ENCODE measurements at regions not wholly inside any gene's neighbourhood (a gene's known extent, or its start where the extent isn't known, plus 50 kb on each side); places are given as distances from the start of the nearest gene placed in this dataset.
"Not testable (repeated sequence)": the region's sequence is repeated elsewhere in the genome, so short reads cannot be mapped to it uniquely, and the experiment has no call there.

DNA sequence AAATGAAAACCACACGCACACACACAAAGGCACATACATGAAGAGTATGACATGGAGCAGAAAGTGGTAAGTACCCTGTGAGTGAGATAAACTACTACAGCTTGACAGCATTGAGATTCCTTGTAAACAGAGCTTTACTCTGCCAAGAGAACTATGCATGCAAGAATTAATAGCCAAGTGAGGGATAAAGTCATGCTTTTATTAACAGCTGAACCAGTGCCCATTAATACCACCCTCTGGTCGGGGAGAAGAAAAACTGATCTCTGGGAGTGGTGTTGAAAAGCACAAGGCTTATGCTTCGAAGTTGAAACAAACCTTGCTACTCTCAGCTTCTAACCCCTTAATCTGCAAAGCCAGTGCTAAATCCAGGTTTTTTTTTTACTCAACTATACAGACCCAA, 95.9 kb upstream of the C1QTNF7 start:
- no peak for DNase-seq
- TF ChIP-seq, protein P1, sequence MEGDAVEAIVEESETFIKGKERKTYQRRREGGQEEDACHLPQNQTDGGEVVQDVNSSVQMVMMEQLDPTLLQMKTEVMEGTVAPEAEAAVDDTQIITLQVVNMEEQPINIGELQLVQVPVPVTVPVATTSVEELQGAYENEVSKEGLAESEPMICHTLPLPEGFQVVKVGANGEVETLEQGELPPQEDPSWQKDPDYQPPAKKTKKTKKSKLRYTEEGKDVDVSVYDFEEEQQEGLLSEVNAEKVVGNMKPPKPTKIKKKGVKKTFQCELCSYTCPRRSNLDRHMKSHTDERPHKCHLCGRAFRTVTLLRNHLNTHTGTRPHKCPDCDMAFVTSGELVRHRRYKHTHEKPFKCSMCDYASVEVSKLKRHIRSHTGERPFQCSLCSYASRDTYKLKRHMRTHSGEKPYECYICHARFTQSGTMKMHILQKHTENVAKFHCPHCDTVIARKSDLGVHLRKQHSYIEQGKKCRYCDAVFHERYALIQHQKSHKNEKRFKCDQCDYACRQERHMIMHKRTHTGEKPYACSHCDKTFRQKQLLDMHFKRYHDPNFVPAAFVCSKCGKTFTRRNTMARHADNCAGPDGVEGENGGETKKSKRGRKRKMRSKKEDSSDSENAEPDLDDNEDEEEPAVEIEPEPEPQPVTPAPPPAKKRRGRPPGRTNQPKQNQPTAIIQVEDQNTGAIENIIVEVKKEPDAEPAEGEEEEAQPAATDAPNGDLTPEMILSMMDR (IDR thresholded peaks at IDR 0.05), result no peak
- no peaks in the 10 kb centered on the region for H3K4me1 ChIP-seq
- WGBS, 3 donors, result 26 to 41% (median 28%) methylated on average over 3 of the region's 3 CpGs
- H3K27ac ChIP-seq, result no peak overlapping the region
- no peaks in the 10 kb centered on the region for H3K9me3 ChIP-seq
- ATAC-seq, result no peak
- no peaks in the 10 kb centered on the region for H3K36me3 ChIP-seq (ENCODE audit: insufficient read depth in 1 of 2, low read depth in 1 of 2)
- intact Hi-C loops (cut with DNase I), result no loop called here
- H3K4me3 ChIP-seq, result no peak overlapping the region
- H3K27me3 ChIP-seq (ENCODE audit: insufficient read depth in 3 of 3, low read length in 2 of 3), result no peaks in the 10 kb centered on the region

DNA sequence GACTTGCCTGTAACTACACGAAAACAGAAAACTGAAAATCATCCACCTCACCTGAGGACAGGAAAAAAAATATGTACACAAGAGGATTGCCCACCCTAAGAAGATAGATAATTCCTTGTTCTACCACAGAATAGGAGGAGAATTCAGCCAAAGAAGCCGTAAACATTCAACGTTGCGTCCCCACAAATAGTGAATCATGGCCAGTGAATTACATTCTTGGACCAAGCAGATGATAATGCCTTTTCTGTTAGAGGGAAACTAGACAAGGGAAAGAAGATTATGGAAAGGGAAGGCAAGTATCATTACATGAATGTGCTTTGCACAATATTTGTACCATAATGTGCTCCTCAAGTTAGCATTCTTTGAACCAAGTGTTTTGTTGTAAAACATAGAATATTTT, 95.5 kb upstream of the C1QTNF7 start:
- TF ChIP-seq, protein P1 (IDR thresholded peaks at IDR 0.05), result no peak
- DNase-seq, result no peak
- Histone ChIP-seq H3K9me3 (no peaks in the 10 kb centered on the region), H3K36me3 (ENCODE audit: insufficient read depth in 1 of 2, low read depth in 1 of 2) (no peaks in the 10 kb centered on the region), H3K4me1 (no peaks in the 10 kb centered on the region), H3K4me3 (no peak overlapping the region), H3K27ac (no peak overlapping the region), H3K27me3 (ENCODE audit: insufficient read depth in 3 of 3, low read length in 2 of 3) (no peaks in the 10 kb centered on the region)
- ATAC-seq, result no peak
- WGBS, 3 donors, result 63 to 71% (median 65%) methylated on average over 4 of the region's 4 CpGs
- intact Hi-C loops (cut with DNase I), result no loop called here

DNA sequence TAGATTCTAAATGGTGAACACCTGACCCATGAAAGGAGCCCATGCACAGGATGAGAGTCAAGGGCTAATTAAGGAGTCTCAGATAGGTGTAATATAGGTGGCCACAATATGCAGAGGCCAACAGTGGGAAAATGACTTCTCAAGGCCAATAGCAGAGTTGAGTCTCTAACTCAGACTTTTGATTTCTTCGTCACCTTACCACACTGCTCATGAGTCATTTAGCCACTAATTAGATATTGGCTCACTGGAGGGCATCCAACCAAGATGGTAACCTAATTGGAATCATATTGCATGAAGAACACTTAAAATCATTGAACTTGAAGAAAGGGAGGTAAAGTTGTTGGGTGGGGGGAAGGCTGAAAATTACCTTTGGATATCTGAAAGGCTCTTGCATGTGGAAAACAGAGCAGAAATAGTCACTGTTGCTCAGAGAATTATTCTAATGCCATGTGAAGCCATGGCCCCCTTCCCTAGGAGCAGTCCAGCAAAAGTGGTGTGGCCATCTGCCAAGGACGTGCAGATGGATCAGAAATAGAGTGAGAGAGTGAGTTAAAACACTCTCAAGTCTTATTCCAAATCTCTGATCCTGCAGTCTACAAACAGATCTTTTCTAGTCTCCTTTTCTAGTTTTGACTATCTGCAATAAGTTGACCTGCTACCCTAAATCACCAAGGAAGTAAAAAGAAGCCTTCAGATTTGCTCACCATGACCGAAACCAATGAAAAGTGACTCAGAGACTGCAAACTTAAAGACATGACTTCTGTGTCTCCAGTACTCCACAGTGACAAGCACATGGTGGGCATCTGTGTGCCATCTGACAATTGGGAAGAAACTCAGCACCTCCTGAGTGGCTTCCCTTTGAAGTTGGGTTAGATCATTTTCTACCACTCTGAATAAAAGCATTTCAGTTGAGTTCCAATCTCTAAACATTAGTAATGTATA, 93.9 kb upstream of the C1QTNF7 start:
- WGBS, 3 donors, result 52 to 63% (median 52%) methylated on average over 3 of the region's 3 CpGs
- Histone ChIP-seq H3K27ac (no peak overlapping the region), H3K36me3 (ENCODE audit: insufficient read depth in 1 of 2, low read depth in 1 of 2) (no peaks in the 10 kb centered on the region), H3K9me3 (no peaks in the 10 kb centered on the region), H3K27me3 (ENCODE audit: insufficient read depth in 3 of 3, low read length in 2 of 3) (no peaks in the 10 kb centered on the region), H3K4me1 (no peaks in the 10 kb centered on the region), H3K4me3 (no peak overlapping the region)
- ATAC-seq, result no peak
- TF ChIP-seq, protein P1 (IDR thresholded peaks at IDR 0.05), result no peak
- DNase-seq, result no peak
- intact Hi-C loops (cut with DNase I), result no loop called here

DNA sequence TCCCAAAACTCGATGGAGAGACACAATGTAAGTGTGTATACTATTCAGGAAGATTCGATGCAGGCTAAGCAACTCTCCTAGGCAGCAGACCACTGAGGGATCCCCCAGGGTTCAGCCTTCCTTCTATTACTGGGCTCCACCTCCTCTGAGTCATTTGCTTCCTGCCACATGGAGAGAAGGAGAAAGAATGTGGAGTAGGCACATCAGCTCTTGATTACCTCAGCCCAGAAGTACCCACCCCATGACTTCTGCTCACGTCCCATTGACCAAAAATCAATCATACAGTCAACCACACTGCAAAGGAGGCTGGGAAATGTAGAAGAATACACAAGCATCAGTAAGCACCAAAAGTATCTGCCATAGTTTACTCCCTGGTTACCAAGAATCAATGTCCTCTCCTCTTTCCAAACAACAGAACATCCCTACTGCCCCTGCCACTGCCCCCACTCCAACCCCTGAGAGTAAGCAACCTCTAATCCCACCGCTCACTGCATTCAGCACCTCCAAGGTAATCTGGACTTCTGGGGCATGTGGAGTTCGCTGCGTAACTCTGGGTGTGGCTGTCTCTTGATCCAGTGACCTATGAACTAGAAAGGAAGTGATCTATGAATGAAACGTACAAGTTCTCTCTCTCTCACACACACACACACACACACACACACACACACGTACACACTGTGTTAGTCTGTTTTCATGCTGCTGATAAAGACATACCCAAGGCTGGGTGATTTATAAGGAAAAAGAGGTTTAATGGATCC, 91.2 kb upstream of the C1QTNF7 start:
- WGBS, 3 donors, result 77 to 85% (median 81%) methylated on average over 8 of the region's 8 CpGs
- intact Hi-C loops (cut with DNase I), result no loop called here
- H3K36me3 ChIP-seq (ENCODE audit: insufficient read depth in 1 of 2, low read depth in 1 of 2), result no peaks in the 10 kb centered on the region
- H3K4me3 ChIP-seq, result no peak overlapping the region
- no peak for ATAC-seq
- H3K27ac ChIP-seq, result no peak overlapping the region
- H3K4me1 ChIP-seq, result no peaks in the 10 kb centered on the region
- H3K27me3 ChIP-seq (ENCODE audit: insufficient read depth in 3 of 3, low read length in 2 of 3), result peaks cover 0 to 2% (median 0%) of the 10 kb centered on the region in 3 donors
- no peaks in the 10 kb centered on the region for H3K9me3 ChIP-seq
- TF ChIP-seq, protein P1 (IDR thresholded peaks at IDR 0.05), result no peak
- DNase-seq, result no peak

DNA sequence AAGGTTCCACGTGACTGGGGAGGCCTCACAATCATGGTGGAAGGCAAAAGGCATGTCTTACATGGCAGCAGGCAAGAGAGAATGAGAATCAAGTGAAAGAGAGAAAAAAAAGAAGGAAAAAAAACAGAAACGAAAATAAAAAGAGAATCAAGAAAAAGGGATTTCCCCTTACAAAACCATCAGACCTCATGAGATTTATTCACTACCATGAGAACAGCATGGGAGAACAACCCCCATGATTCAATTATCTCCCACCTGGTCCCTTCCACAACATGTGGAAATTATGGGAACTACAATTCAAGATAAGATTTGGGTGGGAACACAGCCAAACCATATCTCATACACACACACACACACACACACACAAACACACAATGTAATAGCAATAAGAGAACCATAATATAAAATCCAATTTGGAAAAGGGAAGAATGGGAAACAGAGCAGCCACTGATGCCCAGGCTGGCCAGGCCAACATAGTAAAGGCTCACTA, 90.6 kb upstream of the C1QTNF7 start:
- 77 to 83% (median 79%) methylated on average over 2 of the region's 2 CpGs for WGBS, 3 donors
- H3K9me3 ChIP-seq; DNase-seq; ATAC-seq; intact Hi-C loops (cut with DNase I); H3K27me3 ChIP-seq (ENCODE audit: insufficient read depth in 3 of 3, low read length in 2 of 3); H3K4me3 ChIP-seq; H3K36me3 ChIP-seq (ENCODE audit: insufficient read depth in 1 of 2, low read depth in 1 of 2); H3K27ac ChIP-seq; H3K4me1 ChIP-seq: not testable (repeated sequence)

Measured in psoas muscle (tissue), 7 donors.